HG02884 (cell line): ENCODE measurements at regions not wholly inside any gene's neighbourhood (a gene's known extent, or its start where the extent isn't known, plus 50 kb on each side); places are given as distances from the start of the nearest gene placed in this dataset.

Experiments
- ATAC-seq: cut with Tn5 transposase; IDR thresholded peaks from one replicate; pipeline ENCODE4 v1.9.1; 2021; ENCODE audit warnings: mild to moderate bottlenecking, moderate library complexity; ENCODE audit not compliant: unreplicated experiment

GRCh38 chr13:88068975-88069374 is 397.8 kb downstream of the SLITRK5 start:
- ATAC-seq, result no peak

GRCh38 chr13:88071371-88071770 is 400.2 kb downstream of the SLITRK5 start:
- no peak for ATAC-seq

GRCh38 chr13:88074794-88075510 is 403.8 kb downstream of the SLITRK5 start:
- ATAC-seq, result no peak

DNA sequence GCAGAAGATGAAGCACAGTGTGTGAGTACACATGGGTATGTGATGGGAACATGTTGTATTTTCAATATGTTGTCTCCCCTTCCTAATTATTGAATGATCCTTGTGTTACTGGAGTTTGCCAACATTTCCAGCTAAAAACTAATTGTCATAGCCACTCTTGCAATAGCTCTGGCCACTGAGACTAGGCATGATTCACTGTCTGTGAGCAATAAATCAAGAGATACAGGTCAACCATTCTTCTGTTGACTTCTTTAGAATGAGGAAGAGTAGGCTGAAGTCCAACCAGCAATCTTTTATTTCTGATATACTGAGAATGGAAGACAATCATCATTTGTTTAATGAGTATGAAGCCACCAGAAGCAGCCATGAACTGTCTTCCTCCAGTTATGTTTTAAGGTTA is 413.9 kb downstream of the SLITRK5 start:
- no peak for ATAC-seq

GRCh38 chr13:88086577-88086976 is 415.4 kb downstream of the SLITRK5 start:
- ATAC-seq, result no peak

DNA sequence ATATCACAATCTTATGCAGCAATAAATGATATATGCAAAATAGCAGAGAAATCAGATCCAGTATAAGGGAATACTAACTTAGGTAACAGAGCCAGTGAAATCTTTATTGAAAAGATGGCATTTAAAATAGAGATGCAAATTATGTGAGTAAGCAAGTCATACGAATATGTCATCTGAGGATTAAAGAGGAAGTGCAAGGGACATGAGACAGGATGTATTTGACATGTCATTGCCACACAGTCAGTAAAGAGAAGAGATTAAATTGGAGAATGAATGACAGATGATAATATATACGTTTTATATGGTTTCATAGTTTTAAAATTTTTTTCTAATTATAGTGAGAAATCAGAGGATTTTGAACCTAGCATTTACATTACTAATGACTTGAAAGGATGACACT is 426.4 kb downstream of the SLITRK5 start:
- no peak for ATAC-seq

GRCh38 chr13:88103824-88104223 is 432.7 kb downstream of the SLITRK5 start:
- ATAC-seq, result no peak

DNA sequence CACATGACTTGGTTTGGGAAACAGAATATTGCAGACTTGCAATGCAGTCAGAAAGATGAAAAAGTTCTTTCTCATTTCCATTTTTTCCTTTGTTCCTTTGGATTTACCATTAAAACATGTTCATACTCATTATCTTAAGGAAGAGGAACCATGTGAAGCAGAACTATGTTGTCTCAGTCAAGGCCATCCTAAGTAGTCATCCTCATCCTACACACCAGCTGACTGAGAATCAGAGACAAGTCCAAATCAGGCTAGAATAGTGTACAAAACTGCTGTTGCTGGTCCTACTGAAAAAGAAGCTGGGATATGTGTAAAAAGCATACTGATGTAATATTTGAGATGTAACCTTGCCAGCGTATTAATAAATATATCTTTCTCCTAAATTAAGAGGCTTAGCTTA is 433.4 kb downstream of the SLITRK5 start:
- no peak for ATAC-seq

- ATAC-seq, result no peak
These were observed 436.4 kb downstream of the SLITRK5 start for GRCh38 chr13:88107570-88107969.

DNA sequence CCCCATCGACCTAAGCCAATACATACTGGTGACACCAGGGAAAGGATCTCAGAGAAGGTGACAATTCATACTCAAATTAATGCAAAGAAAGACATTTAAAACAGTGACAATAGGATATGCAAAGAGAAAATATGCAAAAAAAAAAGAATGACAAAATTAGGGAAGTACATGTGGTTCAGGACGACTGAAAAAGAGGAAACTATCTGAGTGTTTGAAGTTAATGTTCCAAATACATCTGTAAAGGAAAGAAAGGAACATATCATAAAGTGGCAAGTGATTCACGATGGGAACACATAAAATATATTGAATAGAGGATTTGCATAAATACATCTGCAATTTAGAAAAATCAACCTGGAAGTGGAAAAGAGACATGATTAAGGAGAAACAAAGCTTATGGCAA is 441.4 kb downstream of the SLITRK5 start:
- ATAC-seq, result no peak

DNA sequence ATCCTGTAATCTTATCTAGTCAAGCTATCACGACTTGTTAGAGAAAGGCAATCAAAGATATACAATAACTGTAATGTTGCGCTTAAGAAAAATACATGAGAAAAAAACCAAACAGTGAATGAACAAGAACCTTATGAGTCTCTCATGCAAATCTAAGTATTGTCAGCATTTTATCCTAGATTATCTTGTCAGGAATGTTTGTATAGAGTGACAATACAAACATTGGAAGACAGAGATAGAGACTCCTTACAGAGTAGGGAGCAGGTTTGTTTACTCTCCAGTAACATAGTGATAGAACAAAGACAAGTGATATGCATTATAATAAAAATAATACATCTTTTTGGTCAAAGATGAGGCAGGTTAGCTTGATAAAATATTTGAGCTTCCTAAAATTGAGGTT is 444.8 kb downstream of the SLITRK5 start:
- no peak for ATAC-seq

DNA sequence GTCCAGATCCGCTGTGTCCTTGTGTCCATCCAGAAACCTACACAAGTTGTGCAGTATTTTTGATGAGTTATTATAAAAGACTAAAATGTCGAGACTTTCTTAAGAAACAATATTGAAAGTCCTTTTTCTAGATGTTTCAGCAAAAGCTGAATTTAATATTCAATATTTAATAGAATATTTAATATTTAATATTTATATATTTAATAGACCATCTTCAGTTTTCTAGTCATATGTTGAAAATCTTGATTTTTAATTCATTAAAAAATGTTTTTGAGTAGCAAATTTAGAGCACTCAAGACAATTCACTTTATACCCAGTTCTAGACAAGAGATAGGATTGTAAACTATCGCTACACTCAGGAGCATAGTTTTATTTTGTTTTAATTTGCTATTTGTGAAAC is 447.8 kb downstream of the SLITRK5 start:
- no peak for ATAC-seq

GRCh38 chr13:88124142-88124541 is 453.0 kb downstream of the SLITRK5 start:
- no peak for ATAC-seq

GRCh38 chr13:88125055-88125454 is 453.9 kb downstream of the SLITRK5 start:
- no peak for ATAC-seq

- no peak for ATAC-seq
These were observed 465.1 kb downstream of the SLITRK5 start for GRCh38 chr13:88136098-88136790.

- no peak for ATAC-seq
These were observed 471.5 kb downstream of the SLITRK5 start for GRCh38 chr13:88142653-88143052.

GRCh38 chr13:88144580-88144979 is 473.4 kb downstream of the SLITRK5 start:
- no peak for ATAC-seq

GRCh38 chr13:88153353-88153752 is 482.2 kb downstream of the SLITRK5 start:
- no peak for ATAC-seq

DNA sequence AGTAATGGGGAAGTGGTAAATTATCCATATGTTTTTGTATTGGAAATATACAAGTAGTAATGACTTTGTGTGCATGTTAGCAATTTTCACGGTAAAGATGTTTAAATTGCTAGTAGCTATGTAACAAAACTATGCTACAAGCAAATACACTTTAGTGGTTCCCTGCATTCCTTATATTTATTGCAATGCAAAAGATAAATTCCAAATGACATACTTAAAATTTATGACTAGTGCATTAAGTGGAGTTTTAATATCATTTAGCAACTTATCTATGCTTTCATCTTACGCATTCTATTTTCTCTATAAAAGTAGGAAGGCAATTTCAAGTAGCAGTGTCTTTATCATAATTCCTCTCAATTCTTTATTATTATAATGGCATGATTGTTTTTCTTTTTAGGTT is 482.8 kb downstream of the SLITRK5 start:
- ATAC-seq, result no peak

DNA sequence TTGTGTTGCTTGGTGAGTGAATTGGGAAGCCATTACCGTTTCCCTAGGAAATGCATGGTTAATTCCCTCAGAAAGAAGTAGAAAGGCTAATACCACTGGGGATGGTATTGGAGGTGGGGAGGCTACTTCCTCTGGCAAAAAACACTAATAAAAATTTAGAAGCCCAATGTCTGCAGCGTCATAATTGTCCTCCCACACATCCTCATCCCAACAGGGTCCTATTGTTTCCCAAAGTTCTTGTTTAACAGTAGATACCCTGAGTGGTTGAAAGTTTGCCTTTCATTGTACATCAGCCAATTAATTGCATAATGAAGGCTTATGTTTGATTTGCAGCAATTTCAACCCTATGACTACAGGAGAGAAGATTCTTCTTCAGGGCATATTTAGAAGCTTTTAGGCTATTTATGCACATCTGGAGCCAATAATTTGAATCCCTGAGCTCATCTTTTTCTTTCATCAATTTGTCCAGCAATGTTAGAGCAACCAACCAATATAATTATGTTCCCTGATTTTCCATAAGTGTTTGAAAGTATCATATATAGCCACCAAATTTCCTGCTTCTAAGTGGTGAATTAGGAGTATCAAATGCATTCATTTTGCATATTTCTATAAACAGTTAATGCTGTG is 491.0 kb downstream of the SLITRK5 start:
- no peak for ATAC-seq

GRCh38 chr13:88176231-88176630 is 505.1 kb downstream of the SLITRK5 start:
- ATAC-seq, result no peak

DNA sequence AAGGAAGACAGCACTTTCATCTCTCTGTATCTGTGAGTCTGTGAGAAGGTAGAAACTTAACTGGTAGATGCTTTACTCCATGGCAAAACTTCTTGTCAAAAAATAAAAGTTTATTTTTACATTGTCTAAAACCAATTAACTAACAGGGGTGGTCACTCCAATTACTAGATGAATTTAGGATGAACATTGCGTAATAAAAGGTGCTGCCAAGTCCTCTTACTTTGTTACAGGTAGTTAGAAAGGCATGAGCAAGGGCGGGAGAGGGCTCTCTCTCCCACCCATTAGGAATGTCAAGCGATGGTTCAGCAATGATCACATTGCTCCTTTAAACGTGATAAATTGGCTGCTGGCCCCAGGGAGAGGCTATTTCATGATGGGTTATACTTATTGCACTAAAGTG is 512.3 kb downstream of the SLITRK5 start:
- ATAC-seq, result no peak
